ENCODE measurements at regions not wholly inside any gene's neighbourhood (a gene's known extent, or its start where the extent isn't known, plus 50 kb on each side); places are given as distances from the start of the nearest gene placed in this dataset.

GRCh38 chrY:19410980-19411766 lies 333.4 kb downstream of the KDM5D start:
- Histone ChIP-seq H3K36me3 (no peaks in the 10 kb centered on the region), H3K27ac (no peak overlapping the region), H3K27me3 (replicated peaks; ENCODE audit: insufficient read depth) (no peaks in the 10 kb centered on the region), H3K9me3 (no peaks in the 10 kb centered on the region), H3K4me1 (ENCODE audit: control insufficient read depth in 1 of 2, low read depth in 2 of 2) (no peaks in the 10 kb centered on the region), H3K4me3 (no peak overlapping the region)
- ATAC-seq (ENCODE audit: insufficient number of reproducible peaks, low FRiP score, low read depth) (no peak), DNase-seq (ENCODE audit: low spot score) (no peak)
- no peak for TF ChIP-seq CTCF (IDR thresholded peaks at IDR 0.05)

GRCh38 chrY:19406246-19406645 lies 338.3 kb downstream of the KDM5D start:
- no peak overlapping the region for H3K4me3 ChIP-seq
- ATAC-seq (ENCODE audit: insufficient number of reproducible peaks, low FRiP score, low read depth) (no peak), DNase-seq (ENCODE audit: low spot score) (no peak)
- no peak overlapping the region for H3K27ac ChIP-seq
- H3K9me3 ChIP-seq = no peaks in the 10 kb centered on the region
- no peaks in the 10 kb centered on the region for H3K36me3 ChIP-seq
- no peaks in the 10 kb centered on the region for H3K4me1 ChIP-seq (ENCODE audit: control insufficient read depth in 1 of 2, low read depth in 2 of 2)
- no peak for TF ChIP-seq CTCF (IDR thresholded peaks at IDR 0.05)
- H3K27me3 ChIP-seq (replicated peaks; ENCODE audit: insufficient read depth) = no peaks in the 10 kb centered on the region

- no peak for ATAC-seq (ENCODE audit: insufficient number of reproducible peaks, low FRiP score, low read depth)
- H3K36me3 ChIP-seq = no peaks in the 10 kb centered on the region
- TF ChIP-seq CTCF (IDR thresholded peaks at IDR 0.05) = no peak
- no peaks in the 10 kb centered on the region for H3K27me3 ChIP-seq (replicated peaks; ENCODE audit: insufficient read depth)
- DNase-seq (ENCODE audit: low spot score) = no peak
- no peak overlapping the region for H3K4me3 ChIP-seq
- H3K9me3 ChIP-seq = no peaks in the 10 kb centered on the region
- H3K27ac ChIP-seq = no peak overlapping the region
- no peaks in the 10 kb centered on the region for H3K4me1 ChIP-seq (ENCODE audit: control insufficient read depth in 1 of 2, low read depth in 2 of 2)
Observed at GRCh38 chrY:19405598-19405997, 338.9 kb downstream of the KDM5D start.

- ATAC-seq (ENCODE audit: insufficient number of reproducible peaks, low FRiP score, low read depth) (no peak), DNase-seq (ENCODE audit: low spot score) (no peak)
- TF ChIP-seq CTCF (IDR thresholded peaks at IDR 0.05) = no peak
- H3K27me3 ChIP-seq (replicated peaks; ENCODE audit: insufficient read depth) = no peaks in the 10 kb centered on the region
- H3K4me3 ChIP-seq = no peak overlapping the region
- no peaks in the 10 kb centered on the region for H3K36me3 ChIP-seq
- H3K4me1 ChIP-seq (ENCODE audit: control insufficient read depth in 1 of 2, low read depth in 2 of 2) = no peaks in the 10 kb centered on the region
- no peaks in the 10 kb centered on the region for H3K9me3 ChIP-seq
- no peak overlapping the region for H3K27ac ChIP-seq
Observed at GRCh38 chrY:19392876-19393275, 351.6 kb downstream of the KDM5D start.

- Histone ChIP-seq H3K9me3 (no peaks in the 10 kb centered on the region), H3K27me3 (replicated peaks; ENCODE audit: insufficient read depth) (no peaks in the 10 kb centered on the region), H3K36me3 (no peaks in the 10 kb centered on the region), H3K4me3 (no peak overlapping the region), H3K27ac (no peak overlapping the region), H3K4me1 (ENCODE audit: control insufficient read depth in 1 of 2, low read depth in 2 of 2) (no peaks in the 10 kb centered on the region)
- DNase-seq (ENCODE audit: low spot score) (no peak), ATAC-seq (ENCODE audit: insufficient number of reproducible peaks, low FRiP score, low read depth) (no peak)
- TF ChIP-seq CTCF (IDR thresholded peaks at IDR 0.05) = no peak
Observed at GRCh38 chrY:19391922-19392321, 352.6 kb downstream of the KDM5D start.

All from thoracic aorta (tissue), 2 donors.